HUES64 (cell line): ENCODE measurements at regions not wholly inside any gene's neighbourhood (a gene's known extent, or its start where the extent isn't known, plus 50 kb on each side); places are given as distances from the start of the nearest gene placed in this dataset.

ENCODE experiments used
- H3K27ac ChIP-seq: 2 replicates; pipeline ENCODE4 v1.7.0; 2013; ENCODE audit warnings: low read depth, low read length, inconsistent platforms
- H3K27me3 ChIP-seq: 2 replicates; pipeline ENCODE4 v1.6.1; 2013; ENCODE audit warnings: mild to moderate bottlenecking, low read length; ENCODE audit not compliant: insufficient read depth
- H3K36me3 ChIP-seq: 2 replicates; pipeline ENCODE4 v1.6.1; 2013; ENCODE audit warnings: mild to moderate bottlenecking, low read length; ENCODE audit not compliant: insufficient read depth
- H3K4me1 ChIP-seq: 2 replicates; pipeline ENCODE4 v1.6.1; 2013; ENCODE audit warnings: mild to moderate bottlenecking, low read length, moderate library complexity; ENCODE audit not compliant: insufficient read depth
- H3K4me3 ChIP-seq: 2 replicates; pipeline ENCODE4 v1.5.1; 2013; ENCODE audit warnings: mild to moderate bottlenecking, low read length, moderate library complexity
- H3K9ac ChIP-seq: 2 replicates; pipeline ENCODE4 v1.6.1; 2013; ENCODE audit warnings: mild to moderate bottlenecking, low read depth, low read length
- H3K9me3 ChIP-seq: 2 replicates; pipeline ENCODE4 v1.6.1; 2013; ENCODE audit warnings: low read depth, low read length; ENCODE audit not compliant: insufficient read depth
- WGBS: fragments of 150-250, 120-280 bp; methylation state at CpG from one replicate; pipeline ENCODE4 v1.1.7; 2013; ENCODE audit warnings: missing lambda C conversion rate; 5-methylcytosine and 5-hydroxymethylcytosine counted together

DNA sequence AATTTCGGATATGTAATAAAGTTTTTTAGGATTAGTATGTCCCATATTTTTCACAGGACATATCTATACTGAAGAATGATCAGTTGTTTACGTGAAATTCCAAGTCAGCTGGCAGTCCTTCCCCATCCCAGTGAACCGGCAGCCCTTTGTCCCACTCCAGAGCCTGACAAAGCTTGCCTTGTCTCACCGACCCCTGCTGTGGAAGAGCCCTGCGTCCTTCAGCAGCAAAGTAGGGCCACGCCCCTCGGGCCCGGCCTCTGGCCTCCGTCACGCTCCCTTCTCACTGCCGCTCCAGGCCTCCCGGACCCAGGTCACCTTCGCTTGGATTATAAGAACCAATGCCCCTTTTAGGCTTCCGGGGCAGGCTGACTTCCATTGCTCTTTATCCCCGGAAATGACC lies 89.8 kb upstream of the TGIF1 start:
- no peaks in the 10 kb centered on the region for H3K36me3 ChIP-seq
- peaks cover 9% of the 10 kb centered on the region for H3K4me1 ChIP-seq
- no peak overlapping the region for H3K27ac ChIP-seq
- H3K9ac ChIP-seq = no peak overlapping the region
- H3K4me3 ChIP-seq = no peak overlapping the region
- no peaks in the 10 kb centered on the region for H3K9me3 ChIP-seq
- 40% methylated on average over 14 of the region's 15 CpGs for WGBS
- H3K27me3 ChIP-seq = no peaks in the 10 kb centered on the region

DNA sequence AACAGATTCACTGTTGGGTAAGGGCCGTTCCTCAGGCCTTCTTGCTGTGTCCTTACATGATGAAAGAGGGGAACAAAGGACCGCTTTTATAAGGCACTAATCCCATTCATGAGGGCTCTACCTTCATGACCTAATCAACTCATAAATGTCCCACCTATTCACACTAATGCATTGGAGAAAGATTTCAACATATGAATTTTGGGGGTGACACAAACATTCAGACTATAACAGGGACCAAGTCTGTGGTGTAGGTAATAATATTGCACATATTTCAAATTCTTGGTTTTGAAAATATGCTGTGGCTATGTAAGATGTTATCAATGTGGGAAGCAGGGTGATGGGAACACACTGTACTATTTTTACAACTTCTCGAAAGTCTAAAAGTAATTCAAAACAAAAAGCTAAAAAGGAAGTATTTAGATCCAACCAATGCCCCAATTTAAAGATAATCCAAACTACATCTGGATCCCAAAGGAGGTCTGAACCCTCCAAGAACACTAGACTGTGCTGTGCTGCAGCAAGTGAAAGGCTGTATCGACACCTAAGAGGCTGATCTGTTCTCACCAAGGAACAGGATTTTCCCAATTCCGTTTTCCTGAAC lies 82.4 kb upstream of the TGIF1 start:
- Histone ChIP-seq H3K9me3 (no peaks in the 10 kb centered on the region), H3K36me3 (no peaks in the 10 kb centered on the region), H3K4me1 (no peaks in the 10 kb centered on the region), H3K27ac (no peak overlapping the region), H3K9ac (no peak overlapping the region), H3K27me3 (no peaks in the 10 kb centered on the region), H3K4me3 (no peak overlapping the region)
- 89% methylated on average over 5 of the region's 5 CpGs for WGBS

DNA sequence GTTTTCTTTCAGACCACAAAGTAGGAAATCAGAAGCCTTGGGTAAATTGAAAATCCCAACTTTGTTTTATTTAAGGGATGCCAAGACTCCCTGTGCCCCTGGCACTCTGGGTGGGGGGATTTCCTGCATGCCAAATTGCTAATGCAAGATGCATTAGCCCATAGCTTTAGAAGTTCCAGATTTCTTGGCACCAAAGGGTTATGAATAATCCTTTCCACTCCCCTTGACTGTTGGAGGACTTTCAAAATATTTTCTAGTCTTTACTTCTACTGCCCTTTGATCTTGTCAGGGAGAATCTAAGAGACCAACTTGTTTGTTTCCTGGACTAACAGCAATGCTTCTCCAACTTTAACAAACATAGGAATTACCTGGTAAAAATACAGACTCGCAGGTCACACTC lies 81.8 kb upstream of the TGIF1 start:
- Histone ChIP-seq H3K9ac (no peak overlapping the region), H3K27ac (no peak overlapping the region), H3K9me3 (no peaks in the 10 kb centered on the region), H3K36me3 (no peaks in the 10 kb centered on the region), H3K27me3 (no peaks in the 10 kb centered on the region), H3K4me1 (no peaks in the 10 kb centered on the region), H3K4me3 (no peak overlapping the region)
- 85% methylated on average over 1 of the region's 1 CpG for WGBS

DNA sequence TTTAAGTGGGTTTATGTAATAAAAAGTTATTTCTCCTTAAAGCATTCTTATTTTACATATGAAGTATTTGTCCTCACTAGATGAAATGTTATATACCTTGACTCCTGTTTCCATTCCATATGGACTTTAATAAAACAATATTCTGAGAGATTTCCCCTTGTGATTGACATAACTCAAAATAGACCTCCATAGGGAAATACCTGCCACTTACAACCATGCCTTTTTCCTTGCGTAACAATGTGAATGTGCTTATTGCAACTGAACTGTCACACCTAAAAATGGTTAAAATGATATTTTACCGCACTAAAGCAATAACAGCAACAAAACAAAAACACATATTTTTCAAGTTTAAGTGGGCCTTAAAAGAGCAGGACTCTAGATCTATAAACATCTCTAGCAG lies 70.3 kb upstream of the TGIF1 start:
- Histone ChIP-seq H3K4me1 (peaks cover 14% of the 10 kb centered on the region), H3K27me3 (no peaks in the 10 kb centered on the region), H3K9me3 (no peaks in the 10 kb centered on the region), H3K9ac (no peak overlapping the region), H3K36me3 (no peaks in the 10 kb centered on the region), H3K27ac (no peak overlapping the region), H3K4me3 (no peak overlapping the region)
- WGBS = 100% methylated on average over 2 of the region's 2 CpGs

DNA sequence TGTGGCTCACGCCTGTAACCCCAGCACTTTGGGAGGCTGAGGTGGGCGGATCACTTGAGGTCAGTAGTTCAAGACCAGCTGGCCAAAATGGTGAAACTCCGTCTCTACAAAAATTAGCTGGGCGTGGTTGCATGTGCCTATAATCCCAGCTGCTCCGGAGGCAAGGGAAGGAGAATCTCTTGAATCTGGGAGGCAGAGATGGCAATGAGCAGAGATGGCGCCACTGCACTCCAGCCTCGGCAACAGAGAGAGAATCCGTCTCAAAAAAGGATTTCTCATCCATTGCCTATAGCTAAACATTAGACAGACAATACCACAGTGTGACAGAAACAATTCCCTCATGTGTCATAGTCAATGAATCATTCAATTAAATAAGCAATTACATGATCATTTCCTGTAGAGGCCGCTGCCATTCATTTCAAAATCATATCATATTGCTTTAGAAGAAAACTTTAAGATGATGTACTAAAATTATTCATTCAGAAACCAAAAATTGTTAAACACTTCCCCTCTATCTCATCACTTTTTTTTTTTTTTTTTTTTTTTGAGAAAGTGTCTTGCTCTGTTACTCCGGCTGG lies 69.5 kb upstream of the TGIF1 start:
- WGBS = 80% methylated on average over 9 of the region's 10 CpGs
- H3K4me1 ChIP-seq = peaks cover 14% of the 10 kb centered on the region

DNA sequence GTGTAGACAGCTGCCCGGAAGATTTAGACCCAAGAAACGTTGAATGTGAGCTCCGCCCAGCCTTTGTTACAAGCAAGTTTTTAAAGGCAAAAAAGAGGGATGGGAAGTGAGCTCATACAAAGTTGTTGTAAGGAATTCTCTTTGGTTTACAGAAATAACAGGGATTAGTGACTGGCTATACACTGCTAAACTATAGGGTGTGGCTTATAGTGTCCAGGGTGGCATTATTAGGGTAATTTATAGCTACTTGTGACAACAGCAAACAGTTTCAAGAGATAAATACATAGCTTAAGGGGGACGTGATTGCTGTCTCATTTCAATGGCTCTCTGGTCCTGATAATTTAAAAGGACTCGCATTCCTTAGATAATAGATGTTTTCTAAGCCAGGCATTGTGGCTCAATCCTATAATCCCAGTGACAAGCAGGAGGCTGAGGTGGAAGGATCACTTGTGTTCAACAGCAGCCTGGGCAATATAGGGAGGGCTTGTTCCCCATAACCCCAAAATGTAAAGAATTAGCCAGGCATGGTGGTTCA lies 66.5 kb upstream of the TGIF1 start:
- no peaks in the 10 kb centered on the region for H3K27me3 ChIP-seq
- H3K4me1 ChIP-seq = peaks cover 14% of the 10 kb centered on the region
- no peaks in the 10 kb centered on the region for H3K36me3 ChIP-seq
- peak overlapping the region; percentile 23; the same call in 1 of the 2 replicates for H3K27ac ChIP-seq
- H3K9ac ChIP-seq = no peak overlapping the region
- no peaks in the 10 kb centered on the region for H3K9me3 ChIP-seq
- 46% methylated on average over 5 of the region's 5 CpGs for whole genome bisulfite sequencing
- no peak overlapping the region for H3K4me3 ChIP-seq

More for the DNA sequence above, 69.5 kb upstream of the TGIF1 start:
- H3K4me3 ChIP-seq = no peak overlapping the region
- H3K9ac ChIP-seq = no peak overlapping the region
- no peaks in the 10 kb centered on the region for H3K36me3 ChIP-seq
- H3K27me3 ChIP-seq = no peaks in the 10 kb centered on the region
- H3K27ac ChIP-seq = no peak overlapping the region
- H3K9me3 ChIP-seq = no peaks in the 10 kb centered on the region

DNA sequence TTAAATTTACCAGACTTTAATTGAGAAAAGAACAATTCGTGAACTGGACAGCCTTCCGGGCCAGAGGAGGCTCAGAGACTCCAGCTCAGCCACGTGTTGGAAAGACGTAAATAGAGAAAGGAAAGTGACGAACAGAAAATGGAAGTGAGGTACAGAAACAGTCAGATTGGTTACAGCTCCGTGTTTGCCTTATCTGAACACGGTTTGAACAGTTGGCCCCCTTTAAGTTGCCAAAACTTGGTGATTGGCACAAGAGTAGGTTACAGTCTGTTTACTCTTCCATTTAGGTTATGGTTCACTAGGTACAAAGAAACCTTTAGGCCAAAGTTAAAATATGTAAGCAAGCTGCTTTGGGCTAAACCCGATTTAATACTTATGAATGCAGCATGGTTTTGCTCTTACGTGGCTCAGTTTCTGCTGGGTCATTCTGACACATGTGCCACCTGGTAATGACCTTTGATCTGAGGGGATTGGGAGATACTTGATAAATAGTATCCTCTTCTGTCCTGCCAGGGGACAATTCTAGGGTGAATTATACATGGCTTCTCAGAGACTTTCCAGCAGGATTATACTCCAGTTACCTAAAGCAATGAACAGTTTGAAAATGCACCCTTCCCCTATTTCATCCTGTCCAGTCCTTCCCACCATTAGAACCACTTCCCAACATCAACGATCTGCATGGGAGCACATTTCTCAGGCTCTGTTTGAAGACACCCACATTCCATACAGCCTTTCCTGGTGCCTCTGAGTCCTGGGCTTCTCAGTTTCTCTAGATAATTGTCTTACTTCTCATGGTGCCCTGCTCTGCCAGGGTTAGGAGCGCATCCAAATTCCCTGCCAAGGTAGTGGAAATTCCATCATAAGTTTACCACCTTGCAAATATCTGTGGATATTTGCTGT lies 65.1 kb upstream of the TGIF1 start:
- Histone ChIP-seq H3K4me1 (peaks cover 14% of the 10 kb centered on the region), H3K36me3 (no peaks in the 10 kb centered on the region), H3K9me3 (peaks cover 11% of the 10 kb centered on the region), H3K27ac (no peak overlapping the region), H3K9ac (no peak overlapping the region), H3K27me3 (no peaks in the 10 kb centered on the region), H3K4me3 (no peak overlapping the region)
- WGBS = 91% methylated on average over 11 of the region's 11 CpGs

DNA sequence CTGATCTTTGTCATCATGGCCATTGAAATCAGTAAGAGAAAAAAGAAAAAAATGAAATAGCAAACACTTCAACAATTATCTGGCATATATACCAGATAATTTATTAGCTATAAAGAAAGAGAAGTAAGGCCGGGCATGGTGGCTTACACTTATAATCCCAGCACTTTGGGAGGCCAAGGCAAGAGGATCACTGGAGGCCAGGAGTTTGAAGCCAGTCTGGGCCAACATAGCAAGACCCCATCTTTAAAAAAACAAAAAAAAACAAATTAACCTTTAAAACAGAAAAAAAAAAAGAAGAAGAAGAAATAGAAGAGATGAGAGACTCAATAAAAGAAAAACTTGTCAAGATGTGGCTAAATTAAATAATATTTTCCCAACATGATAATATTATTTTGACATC lies 61.6 kb upstream of the TGIF1 start:
- Histone ChIP-seq H3K27me3 (no peaks in the 10 kb centered on the region), H3K27ac (no peak overlapping the region)
- 100% methylated on average over 1 of the region's 1 CpG for WGBS

DNA sequence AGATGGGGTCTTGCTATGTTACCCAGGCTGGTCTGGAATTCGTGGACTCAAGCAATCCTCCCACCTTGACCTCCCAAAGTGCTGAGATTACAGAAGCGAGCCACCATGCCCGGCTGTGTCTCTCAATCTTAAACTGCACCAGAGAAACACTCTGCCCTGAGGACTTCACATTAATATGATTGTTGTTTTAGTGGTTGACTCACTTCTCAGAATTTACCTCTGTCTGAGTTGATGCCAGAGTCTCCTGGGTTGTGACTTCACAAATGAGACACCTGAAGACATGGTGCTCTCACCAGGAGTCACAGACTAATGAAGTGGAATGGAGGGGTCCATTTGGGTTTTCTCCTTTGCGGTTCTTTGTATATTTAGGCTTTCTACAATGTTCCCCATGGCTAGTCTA lies 61.0 kb upstream of the TGIF1 start:
- Histone ChIP-seq H3K9me3 (peaks cover 18% of the 10 kb centered on the region), H3K27me3 (no peaks in the 10 kb centered on the region), H3K27ac (no peak overlapping the region), H3K36me3 (no peaks in the 10 kb centered on the region), H3K4me1 (peaks cover 12% of the 10 kb centered on the region), H3K9ac (no peak overlapping the region), H3K4me3 (no peak overlapping the region)
- WGBS = 68% methylated on average over 4 of the region's 4 CpGs

More for the DNA sequence above, 61.6 kb upstream of the TGIF1 start:
- no peak overlapping the region for H3K4me3 ChIP-seq
- H3K9me3 ChIP-seq = peaks cover 18% of the 10 kb centered on the region
- H3K4me1 ChIP-seq = peaks cover 18% of the 10 kb centered on the region
- H3K36me3 ChIP-seq = no peaks in the 10 kb centered on the region
- no peak overlapping the region for H3K9ac ChIP-seq

DNA sequence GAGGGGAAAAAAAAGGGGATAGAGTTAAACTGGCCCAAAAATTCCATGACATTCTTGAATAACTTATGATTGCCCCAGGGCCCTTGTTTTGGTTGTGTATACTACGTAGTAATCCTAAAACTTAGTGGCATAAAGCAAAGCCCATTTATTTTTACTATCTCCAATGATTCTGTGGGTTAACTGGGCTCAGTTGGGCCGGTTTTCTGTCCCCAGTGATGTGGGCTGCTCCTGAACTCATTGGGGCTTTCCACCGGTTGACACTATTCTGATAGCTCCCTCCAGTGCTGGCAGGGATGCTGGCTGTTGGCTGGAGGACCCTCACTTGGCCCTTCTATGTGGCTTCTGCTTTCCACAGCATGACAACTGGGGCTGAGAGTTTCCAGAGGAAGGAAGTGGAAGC lies 60.0 kb upstream of the TGIF1 start:
- Histone ChIP-seq H3K4me1 (peaks cover 12% of the 10 kb centered on the region), H3K4me3 (no peak overlapping the region), H3K9me3 (peaks cover 20% of the 10 kb centered on the region), H3K36me3 (no peaks in the 10 kb centered on the region), H3K27ac (no peak overlapping the region), H3K27me3 (no peaks in the 10 kb centered on the region), H3K9ac (no peak overlapping the region)
- 98% methylated on average over 3 of the region's 3 CpGs for WGBS
